Astrocyte (in vitro differentiated cells and primary cell): ENCODE measurements at regions not wholly inside any gene's neighbourhood (a gene's known extent, or its start where the extent isn't known, plus 50 kb on each side); places are given as distances from the start of the nearest gene placed in this dataset.

Experiments
- DNase-seq: peaks from one replicate; pipeline ENCODE4 v3.0.0-alpha.2; 2010; ENCODE audit warnings: low read depth
- FAIRE-seq: peaks from 2 replicates; lab custom pipeline; 2011; peaks lifted over from hg19 to GRCh38; lab: Jason Lieb, UNC
- H2AFZ ChIP-seq: 2 replicates; pipeline ENCODE4 v1.6.0; 2012; ENCODE audit warnings: low read depth, low read length, inconsistent platforms
- H3K27ac ChIP-seq: 2 replicates; pipeline ENCODE4 v1.5.1; 2011; ENCODE audit warnings: low read depth, low read length, inconsistent platforms
- H3K27me3 ChIP-seq: 2 replicates; pipeline ENCODE4 v1.6.0; 2011; ENCODE audit warnings: low read length, inconsistent platforms; ENCODE audit not compliant: insufficient read depth
- H3K36me3 ChIP-seq: 2 replicates; pipeline ENCODE4 v1.5.1; 2011; ENCODE audit warnings: low read length, inconsistent platforms; ENCODE audit not compliant: insufficient read depth
- H3K4me1 ChIP-seq: 2 replicates; pipeline ENCODE4 v1.5.1; 2011; ENCODE audit warnings: low read length, inconsistent platforms; ENCODE audit not compliant: insufficient read depth
- H3K4me2 ChIP-seq: 2 replicates; pipeline ENCODE4 v1.6.0; 2012; ENCODE audit warnings: low read length, inconsistent platforms
- H3K4me3 ChIP-seq: 2 replicates; pipeline ENCODE4 v1.5.1; 2011; ENCODE audit warnings: low read depth, mild to moderate bottlenecking, low read length, inconsistent platforms; ENCODE audit not compliant: insufficient read depth
- H3K79me2 ChIP-seq: 2 replicates; pipeline ENCODE4 v1.6.0; 2012; ENCODE audit warnings: mild to moderate bottlenecking, low read length, inconsistent platforms; ENCODE audit not compliant: insufficient read depth
- H3K9ac ChIP-seq: 2 replicates; pipeline ENCODE4 v1.6.0; 2012; ENCODE audit warnings: mild to moderate bottlenecking, low read length, inconsistent platforms
- H3K9me3 ChIP-seq: 2 replicates; pipeline ENCODE4 v1.5.1; 2012; ENCODE audit warnings: low read depth, mild to moderate bottlenecking, low read length, inconsistent platforms; ENCODE audit not compliant: insufficient read depth
- H4K20me1 ChIP-seq: 2 replicates; pipeline ENCODE4 v1.6.0; 2012; ENCODE audit warnings: low read length, inconsistent platforms; ENCODE audit not compliant: insufficient read depth
- H3K27ac Mint-ChIP-seq: one replicate; pipeline ENCODE4 v1.8.0; 2021; ENCODE audit warnings: mild to moderate bottlenecking, mixed read lengths; ENCODE audit not compliant: unreplicated experiment
- H3K27me3 Mint-ChIP-seq: one replicate; pipeline ENCODE4 v1.8.0; 2021; ENCODE audit warnings: low read depth, mixed read lengths; ENCODE audit not compliant: unreplicated experiment
- H3K36me3 Mint-ChIP-seq: one replicate; pipeline ENCODE4 v1.8.0; 2021; ENCODE audit warnings: low read depth, mixed read lengths; ENCODE audit not compliant: unreplicated experiment
- H3K4me1 Mint-ChIP-seq: one replicate; pipeline ENCODE4 v1.8.0; 2021; ENCODE audit warnings: low read depth, mixed read lengths; ENCODE audit not compliant: unreplicated experiment
- H3K4me3 Mint-ChIP-seq: one replicate; pipeline ENCODE4 v1.8.0; 2021; ENCODE audit warnings: mild to moderate bottlenecking, moderate library complexity, mixed read lengths; ENCODE audit not compliant: unreplicated experiment
- H3K9me3 Mint-ChIP-seq: one replicate; pipeline ENCODE4 v1.8.0; 2021; ENCODE audit warnings: mild to moderate bottlenecking, mixed read lengths; ENCODE audit not compliant: unreplicated experiment
- CTCF ChIP-seq: IDR thresholded peaks from 2 replicates; pipeline ENCODE4 v1.5.1; 2011; ENCODE audit warnings: low read depth, mild to moderate bottlenecking, inconsistent platforms, low read length, moderate library complexity; ENCODE audit not compliant: insufficient read depth
- EZH2 ChIP-seq: IDR thresholded peaks from 2 replicates; pipeline ENCODE4 v1.6.1; 2012; ENCODE audit warnings: mild to moderate bottlenecking, low read length, inconsistent platforms; ENCODE audit not compliant: insufficient read depth

GRCh38 chr18:64260810-64261209, 111.9 kb upstream of the LINC00305 start:
- Histone ChIP-seq H2AFZ (no peak overlapping the region), H3K27ac (no peak overlapping the region), H3K4me2 (no peak overlapping the region), H3K4me3 (no peak overlapping the region), H3K9me3 (no peaks in the 10 kb centered on the region), H3K9ac (no peak overlapping the region), H4K20me1 (no peaks in the 10 kb centered on the region), H3K27me3 (no peaks in the 10 kb centered on the region), H3K79me2 (no peaks in the 10 kb centered on the region), H3K4me1 (no peaks in the 10 kb centered on the region), H3K36me3 (no peaks in the 10 kb centered on the region)
- DNase-seq (no peak), FAIRE-seq (no peak)
- Mint-ChIP-seq H3K4me1 (no peaks in the 10 kb centered on the region), H3K27ac (no peak overlapping the region), H3K9me3 (no peaks in the 10 kb centered on the region), H3K27me3 (no peaks in the 10 kb centered on the region), H3K36me3 (no peaks in the 10 kb centered on the region), H3K4me3 (no peak overlapping the region)
- no peak for TF ChIP-seq EZH2
- TF ChIP-seq CTCF = no peak

- Histone ChIP-seq H2AFZ (no peak overlapping the region), H3K27ac (no peak overlapping the region), H3K4me3 (no peak overlapping the region), H3K36me3 (no peaks in the 10 kb centered on the region), H3K9ac (no peak overlapping the region), H3K4me1 (no peaks in the 10 kb centered on the region), H3K27me3 (no peaks in the 10 kb centered on the region), H3K79me2 (no peaks in the 10 kb centered on the region), H3K4me2 (no peak overlapping the region), H4K20me1 (no peaks in the 10 kb centered on the region), H3K9me3 (no peaks in the 10 kb centered on the region)
- no peaks in the 10 kb centered on the region for H3K36me3 Mint-ChIP-seq
- H3K9me3 Mint-ChIP-seq = no peaks in the 10 kb centered on the region
- FAIRE-seq = no peak
- DNase-seq = no peak
- no peaks in the 10 kb centered on the region for H3K27me3 Mint-ChIP-seq
- TF ChIP-seq EZH2 (no peak), CTCF (no peak)
- no peak overlapping the region for H3K27ac Mint-ChIP-seq
- no peak overlapping the region for H3K4me3 Mint-ChIP-seq
- no peaks in the 10 kb centered on the region for H3K4me1 Mint-ChIP-seq
These were observed 111.0 kb upstream of the LINC00305 start for GRCh38 chr18:64259871-64260270.

- DNase-seq = no peak
- Histone ChIP-seq H3K4me3 (no peak overlapping the region), H3K4me1 (no peaks in the 10 kb centered on the region), H3K27ac (no peak overlapping the region), H3K9me3 (no peaks in the 10 kb centered on the region), H3K36me3 (no peaks in the 10 kb centered on the region), H3K9ac (no peak overlapping the region), H4K20me1 (no peaks in the 10 kb centered on the region), H3K27me3 (no peaks in the 10 kb centered on the region), H2AFZ (no peak overlapping the region), H3K79me2 (no peaks in the 10 kb centered on the region), H3K4me2 (no peak overlapping the region)
- no peak overlapping the region for H3K27ac Mint-ChIP-seq
- H3K4me3 Mint-ChIP-seq = no peak overlapping the region
- H3K9me3 Mint-ChIP-seq = no peaks in the 10 kb centered on the region
- TF ChIP-seq CTCF (no peak), EZH2 (no peak)
- no peaks in the 10 kb centered on the region for H3K4me1 Mint-ChIP-seq
- no peaks in the 10 kb centered on the region for H3K36me3 Mint-ChIP-seq
- FAIRE-seq = no peak
- H3K27me3 Mint-ChIP-seq = no peaks in the 10 kb centered on the region
These were observed 109.3 kb upstream of the LINC00305 start for GRCh38 chr18:64258111-64258650.
